GM18505 (cell line): ENCODE measurements at regions not wholly inside any gene's neighbourhood (a gene's known extent, or its start where the extent isn't known, plus 50 kb on each side); places are given as distances from the start of the nearest gene placed in this dataset.
A peak's percentile ranks its signal among the peaks of the same experiment; 100 is the strongest.

Source experiments
- ATAC-seq: cut with Tn5 transposase; IDR thresholded peaks from one replicate; pipeline ENCODE4 v1.9.1; 2021; ENCODE audit not compliant: unreplicated experiment
- POLR2A ChIP-seq: IDR thresholded peaks from 4 replicates; pipeline ENCODE4 v1.6.1; 2011; ENCODE audit warnings: borderline replicate concordance; ENCODE audit not compliant: insufficient read depth, insufficient read length; ENCODE audit errors: extremely low read depth

DNA sequence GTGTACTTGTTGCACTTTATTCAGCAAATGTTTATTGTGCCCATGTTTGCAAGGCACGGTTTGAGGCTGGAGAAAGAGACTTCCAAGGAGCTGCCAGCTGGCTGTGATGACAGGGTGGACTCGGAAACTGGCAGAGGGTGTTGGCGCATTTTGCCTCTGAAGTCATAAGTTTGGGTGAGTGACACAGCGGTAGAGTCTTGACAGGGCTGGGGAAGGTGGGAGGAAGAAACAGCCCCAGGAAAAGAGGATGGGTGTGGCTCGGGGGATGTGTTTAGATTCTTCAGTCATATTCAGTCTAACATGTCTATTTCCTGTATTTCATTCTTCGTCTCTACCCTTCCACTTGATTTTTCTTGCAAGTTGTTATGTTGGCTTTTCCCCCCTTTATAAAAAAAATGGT, 77.0 kb upstream of the STOX2 start:
- no peak for TF ChIP-seq POLR2A
- no peak for ATAC-seq

DNA sequence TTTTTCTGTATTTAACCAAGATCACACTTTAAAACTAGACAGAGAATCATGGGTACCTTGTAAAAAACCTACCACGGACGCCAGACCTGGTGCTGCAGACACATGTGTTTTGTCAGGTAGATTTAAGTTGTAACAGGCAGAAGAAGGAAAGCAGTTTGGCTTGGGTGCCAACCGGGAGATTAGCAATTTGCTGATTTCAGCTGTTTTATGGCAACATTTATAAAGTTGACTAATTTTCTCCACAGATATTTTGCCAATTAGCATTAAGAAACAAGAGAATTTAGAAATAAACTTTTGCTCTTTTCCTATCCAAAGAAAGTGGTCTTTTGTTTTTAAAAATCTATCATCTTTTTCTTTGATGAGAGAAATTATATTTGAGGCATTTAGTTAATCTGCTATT, 76.3 kb upstream of the STOX2 start:
- TF ChIP-seq POLR2A, result no peak
- ATAC-seq, result no peak

GRCh38 chr4:183830438-183830985, 74.6 kb upstream of the STOX2 start:
- no peak for ATAC-seq
- TF ChIP-seq POLR2A, result no peak

GRCh38 chr4:183831026-183831446, 74.1 kb upstream of the STOX2 start:
- TF ChIP-seq POLR2A, result no peak
- no peak for ATAC-seq

- TF ChIP-seq POLR2A, result no peak
- no peak for ATAC-seq
Measured at GRCh38 chr4:183831683-183832082, 73.4 kb upstream of the STOX2 start.

DNA sequence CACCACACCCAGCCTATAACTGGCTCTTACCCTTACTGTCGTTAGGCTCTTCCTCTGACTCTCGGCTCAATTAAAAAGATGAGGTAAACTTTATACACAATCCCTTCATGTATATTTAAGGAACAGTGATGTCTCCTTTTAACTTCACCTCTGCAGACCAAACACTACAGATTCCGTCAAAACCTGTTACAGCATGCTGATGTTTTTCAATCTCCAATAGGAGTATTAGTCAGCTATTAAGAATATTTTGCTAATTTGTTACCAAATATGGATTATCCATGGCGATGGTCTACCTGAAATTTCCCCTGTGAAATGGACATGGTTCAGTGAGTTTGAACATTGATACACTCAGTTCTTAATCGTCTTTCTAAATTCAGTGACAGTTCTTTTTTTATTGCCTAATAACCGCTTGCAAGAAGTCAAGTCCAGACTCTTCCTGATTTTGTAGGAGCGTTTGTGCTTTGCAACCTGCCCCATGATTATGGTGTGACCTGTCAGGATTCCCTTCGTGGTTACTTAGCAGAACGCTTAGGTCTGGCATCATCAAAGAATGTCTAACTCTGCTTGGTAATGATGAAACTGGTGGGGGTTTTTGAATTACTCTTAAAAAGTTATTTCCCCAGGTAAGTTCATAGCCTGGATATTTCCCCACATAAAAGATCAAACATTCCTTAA, 72.2 kb upstream of the STOX2 start:
- ATAC-seq, result no peak
- TF ChIP-seq POLR2A, result no peak

GRCh38 chr4:183834252-183834651, 70.9 kb upstream of the STOX2 start:
- no peak for TF ChIP-seq POLR2A
- no peak for ATAC-seq

DNA sequence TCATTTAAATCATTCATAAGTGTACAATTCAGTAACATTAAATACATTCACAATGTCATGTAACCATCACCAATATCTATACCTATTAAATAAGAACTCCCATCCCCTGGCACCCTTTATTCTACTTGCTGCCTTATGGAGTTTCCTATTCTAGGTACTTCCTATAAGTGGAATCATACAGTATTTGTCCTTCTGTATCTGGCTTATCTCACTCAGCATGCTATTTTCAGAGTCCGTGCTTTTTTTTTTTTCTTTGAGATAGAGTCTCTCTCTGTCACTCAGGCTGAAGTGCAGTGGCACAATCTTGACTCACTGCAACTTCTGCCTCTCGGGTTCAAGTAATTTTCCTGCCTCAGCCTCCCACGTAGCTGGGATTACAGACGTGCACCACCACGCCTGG, 67.9 kb upstream of the STOX2 start:
- ATAC-seq, result no peak
- no peak for TF ChIP-seq POLR2A

DNA sequence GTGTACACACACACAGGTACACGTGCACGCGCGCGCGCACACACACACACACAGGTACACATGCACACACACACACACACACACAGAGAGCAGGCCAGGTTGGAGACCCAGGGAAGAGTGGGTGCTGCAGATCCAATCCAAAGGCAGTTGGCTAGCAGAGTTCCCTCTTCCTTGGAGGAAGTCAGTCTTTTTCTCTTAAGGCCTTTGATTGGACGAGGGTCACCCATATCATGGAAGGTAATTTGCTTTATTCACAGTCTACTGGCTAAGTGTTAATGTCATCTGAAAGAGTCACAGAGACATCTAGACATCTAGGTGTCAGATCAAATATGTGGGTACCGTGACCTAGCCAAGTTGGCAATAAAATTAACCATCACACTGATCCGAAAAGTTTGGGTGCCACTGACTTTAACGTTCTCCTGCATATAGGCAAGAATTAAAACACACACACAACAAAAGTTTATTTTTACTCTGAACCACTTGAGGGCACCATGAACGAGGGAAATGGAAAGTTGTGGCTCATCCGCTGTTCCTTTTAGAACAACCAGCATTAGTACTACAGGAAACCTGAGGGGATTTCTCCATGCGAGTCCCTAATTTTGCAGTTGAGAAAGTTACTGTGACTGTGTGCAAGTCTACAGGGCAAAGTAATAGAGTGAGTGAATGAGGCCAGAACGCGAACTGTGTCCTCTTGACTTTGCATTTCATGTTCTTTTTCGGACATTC, 66.0 kb upstream of the STOX2 start:
- no peak for ATAC-seq
- TF ChIP-seq POLR2A, result no peak

DNA sequence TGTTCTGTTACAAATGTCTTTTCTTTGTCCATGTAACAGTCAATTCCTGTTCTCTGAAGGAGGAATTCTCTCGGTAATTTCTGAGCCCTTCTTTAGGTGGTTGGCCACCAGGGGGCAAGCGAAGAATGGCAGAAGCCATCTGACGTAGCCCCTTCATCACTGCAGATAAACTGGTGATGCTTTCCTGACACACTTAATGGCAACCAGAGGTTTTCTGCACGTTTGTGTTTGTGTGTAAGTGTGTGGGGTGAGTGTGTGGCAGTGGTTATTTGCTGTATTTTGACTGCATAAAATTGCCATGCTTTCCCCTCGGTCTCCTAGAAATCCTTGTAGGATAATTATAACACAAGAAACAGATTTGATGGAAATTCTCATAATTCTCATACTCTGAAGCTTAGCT, 64.8 kb upstream of the STOX2 start:
- TF ChIP-seq POLR2A, result no peak
- ATAC-seq, result peak; percentile 69

DNA sequence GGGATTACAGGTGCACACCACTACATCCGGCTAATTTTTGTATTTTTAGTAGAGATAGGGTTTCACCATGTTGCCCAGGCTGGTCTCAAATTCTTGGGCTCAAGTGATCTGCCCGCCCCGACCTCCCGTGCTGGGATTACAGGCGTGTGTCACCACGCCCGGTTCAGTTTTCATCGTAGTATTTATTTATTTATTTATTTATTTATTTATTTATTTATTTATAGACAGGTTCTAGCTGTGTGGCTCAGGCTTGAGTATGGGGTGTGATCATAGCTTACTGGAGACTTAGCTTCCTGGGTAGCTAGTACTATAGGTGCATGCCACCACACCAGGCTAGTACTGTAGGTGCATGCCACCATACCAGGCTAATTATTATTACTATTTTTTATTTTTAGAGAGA, 64.1 kb upstream of the STOX2 start:
- no peak for TF ChIP-seq POLR2A
- no peak for ATAC-seq

DNA sequence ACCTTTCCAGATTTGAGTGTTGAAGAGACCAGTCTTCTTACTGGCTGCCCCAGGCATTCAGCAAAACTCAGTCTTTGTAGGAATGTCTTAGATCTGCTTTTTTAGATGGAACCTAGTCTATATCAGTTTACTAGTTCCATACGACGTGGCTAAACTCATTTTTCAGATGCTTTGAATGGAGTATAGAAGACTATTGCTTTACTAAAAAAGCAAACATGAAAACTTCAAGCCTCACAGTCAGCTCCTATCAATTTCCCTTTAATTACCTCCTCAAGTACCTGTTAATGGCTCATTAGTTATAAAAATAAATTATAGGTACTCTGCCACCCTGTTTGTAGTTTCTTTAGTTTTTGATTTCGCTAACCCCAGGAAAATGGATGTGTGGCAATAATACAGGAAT, 63.0 kb upstream of the STOX2 start:
- TF ChIP-seq POLR2A, result no peak
- no peak for ATAC-seq

DNA sequence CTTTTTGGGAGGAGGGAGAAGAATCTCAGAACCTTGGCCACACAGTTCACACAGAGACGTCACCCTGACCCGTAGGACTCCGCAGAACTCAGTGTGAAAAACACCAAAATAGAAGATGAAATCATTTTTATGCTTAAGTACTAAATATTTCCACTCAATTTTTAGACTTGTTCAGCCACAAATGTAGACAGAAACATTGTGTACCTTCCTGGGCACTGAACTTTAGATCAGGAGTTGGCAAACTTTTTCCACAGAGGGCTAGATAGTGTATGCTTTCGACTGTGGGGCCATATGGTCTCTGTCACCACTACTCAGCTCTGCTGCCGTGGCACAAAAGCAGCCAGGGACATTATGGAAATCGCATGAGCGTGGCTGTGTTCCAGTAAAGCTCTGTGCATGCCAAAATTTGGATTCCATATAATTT, 61.8 kb upstream of the STOX2 start:
- ATAC-seq, result no peak
- TF ChIP-seq POLR2A, result no peak

GRCh38 chr4:183846951-183847350, 58.2 kb upstream of the STOX2 start:
- no peak for TF ChIP-seq POLR2A
- no peak for ATAC-seq

GRCh38 chr4:183848805-183849204, 56.3 kb upstream of the STOX2 start:
- TF ChIP-seq POLR2A, result no peak
- ATAC-seq, result no peak

GRCh38 chr4:183852910-183853547, 52.1 kb upstream of the STOX2 start:
- no peak for ATAC-seq
- TF ChIP-seq POLR2A, result no peak
